ENCODE measurements at regions not wholly inside any gene's neighbourhood (a gene's known extent, or its start where the extent isn't known, plus 50 kb on each side); places are given as distances from the start of the nearest gene placed in this dataset.

DNA sequence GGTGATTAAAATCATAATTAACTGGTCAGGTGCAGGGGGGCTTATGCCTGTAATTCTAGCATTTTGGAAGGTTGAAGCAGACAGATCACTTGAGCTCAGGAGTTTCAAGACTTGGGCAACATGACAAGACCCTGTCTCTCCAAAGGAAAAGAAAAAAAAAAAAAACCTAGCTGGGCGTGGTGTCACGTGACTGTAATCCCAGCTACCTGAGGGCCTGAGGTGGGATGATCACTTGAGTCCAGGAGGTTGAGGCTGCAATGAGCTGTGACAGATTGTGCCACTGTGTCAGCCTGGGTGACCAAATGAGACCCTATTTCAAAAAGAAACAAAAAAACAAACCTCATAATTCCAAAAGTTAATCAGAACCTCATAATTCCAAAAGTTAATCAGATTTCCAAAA, 505.5 kb downstream of the CDH8 start:
- intact Hi-C loops (cut with micrococcal nuclease): no loop called here
- Histone ChIP-seq H3K27me3 (ENCODE audit: insufficient read depth, low read length) (no peaks in the 10 kb centered on the region), H3K9me3 (ENCODE audit: control insufficient read depth in 1 of 2, low read length in 2 of 2) (no peaks in the 10 kb centered on the region), H3K27ac (ENCODE audit: low read depth, low read length) (no peak overlapping the region), H3K4me1 (ENCODE audit: insufficient read depth, low read length) (no peaks in the 10 kb centered on the region), H3K36me3 (ENCODE audit: insufficient read depth, low read length) (no peaks in the 10 kb centered on the region), H3K4me3 (ENCODE audit: low read length in 2 of 2) (no peak overlapping the region)
- H3K27ac Mint-ChIP-seq: no peak overlapping the region
- POLR2A ChIA-PET (ENCODE audit: partially characterized antibody): no interaction called here
- H3K9me3 Mint-ChIP-seq: peaks cover 3 to 43% (median 32%) of the 10 kb centered on the region in 8 donors
- no peaks in the 10 kb centered on the region for H3K27me3 Mint-ChIP-seq
- H3K4me3 Mint-ChIP-seq: no peak overlapping the region
- H3K4me1 Mint-ChIP-seq: no peaks in the 10 kb centered on the region
- CTCF ChIA-PET (ENCODE audit: partially characterized antibody): no interaction called here
- DNase-seq: no peak
- H3K36me3 Mint-ChIP-seq: no peaks in the 10 kb centered on the region

DNA sequence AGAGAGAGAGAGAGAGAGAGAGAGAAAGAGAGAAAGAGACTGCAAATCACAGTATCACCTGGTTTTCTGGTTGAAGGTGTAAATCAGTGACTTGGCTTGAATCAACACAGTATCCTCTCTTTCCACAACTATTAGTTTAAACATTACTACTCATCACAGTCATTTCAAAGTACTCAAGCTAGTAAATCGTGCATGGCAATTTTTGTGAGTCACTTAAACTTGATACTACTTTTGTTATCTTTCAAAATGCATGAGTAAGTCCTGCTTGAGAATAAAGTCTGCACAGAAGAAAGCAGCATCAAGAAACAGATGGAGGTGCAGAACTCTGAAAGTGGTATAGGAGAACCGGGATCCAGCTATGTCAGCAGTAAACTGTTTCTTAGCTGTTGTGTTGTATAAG, 535.4 kb downstream of the CDH8 start:
- DNase-seq: no peak
- no peaks in the 10 kb centered on the region for H3K9me3 ChIP-seq (ENCODE audit: control insufficient read depth in 1 of 2, low read length in 2 of 2)
- H3K4me1 ChIP-seq (ENCODE audit: insufficient read depth, low read length): no peaks in the 10 kb centered on the region
- ChIA-PET POLR2A (ENCODE audit: partially characterized antibody) (no interaction called here), CTCF (ENCODE audit: partially characterized antibody) (no interaction called here)
- H3K4me3 ChIP-seq (ENCODE audit: low read length in 2 of 2): no peak overlapping the region
- H3K27me3 ChIP-seq (ENCODE audit: insufficient read depth, low read length): no peaks in the 10 kb centered on the region
- Mint-ChIP-seq H3K36me3 (no peaks in the 10 kb centered on the region), H3K27me3 (no peaks in the 10 kb centered on the region), H3K27ac (no peak overlapping the region), H3K4me3 (no peak overlapping the region), H3K9me3 (peaks cover 0 to 30% (median 17%) of the 10 kb centered on the region in 8 donors), H3K4me1 (no peaks in the 10 kb centered on the region)
- intact Hi-C loops (cut with micrococcal nuclease): no loop called here
- no peak overlapping the region for H3K27ac ChIP-seq (ENCODE audit: low read depth, low read length)
- H3K36me3 ChIP-seq (ENCODE audit: insufficient read depth, low read length): no peaks in the 10 kb centered on the region

DNA sequence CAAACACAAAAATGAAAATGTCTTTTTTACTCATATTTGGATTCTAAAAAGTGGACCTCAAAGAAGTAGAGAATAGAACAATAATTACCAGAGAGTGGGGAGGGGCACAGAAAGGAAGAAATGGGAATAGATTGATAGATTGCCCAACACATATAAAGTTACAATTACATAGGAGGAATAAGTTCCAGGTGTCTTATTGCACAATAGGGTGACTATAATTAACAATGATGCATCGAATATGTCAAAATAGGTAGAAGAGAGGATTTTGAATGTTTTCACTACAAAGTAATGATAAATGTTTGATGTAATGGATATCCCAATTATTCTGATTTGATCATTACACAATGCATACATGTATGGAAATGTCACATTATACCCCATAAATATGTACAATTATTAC, 556.0 kb downstream of the CDH8 start:
- no peak overlapping the region for H3K4me3 ChIP-seq (ENCODE audit: low read length in 2 of 2)
- no peaks in the 10 kb centered on the region for H3K27me3 ChIP-seq (ENCODE audit: insufficient read depth, low read length)
- Mint-ChIP-seq H3K36me3 (no peaks in the 10 kb centered on the region), H3K27me3 (no peaks in the 10 kb centered on the region), H3K27ac (no peak overlapping the region), H3K4me1 (no peaks in the 10 kb centered on the region), H3K9me3 (peaks cover 6 to 52% (median 24%) of the 10 kb centered on the region in 8 donors), H3K4me3 (no peak overlapping the region)
- H3K4me1 ChIP-seq (ENCODE audit: insufficient read depth, low read length): no peaks in the 10 kb centered on the region
- intact Hi-C loops (cut with micrococcal nuclease): no loop called here
- ChIA-PET POLR2A (ENCODE audit: partially characterized antibody) (no interaction called here), CTCF (ENCODE audit: partially characterized antibody) (no interaction called here)
- no peak overlapping the region for H3K27ac ChIP-seq (ENCODE audit: low read depth, low read length)
- peaks cover 0 to 8% of the 10 kb centered on the region in 2 donors for H3K9me3 ChIP-seq (ENCODE audit: control insufficient read depth in 1 of 2, low read length in 2 of 2)
- DNase-seq: no peak
- H3K36me3 ChIP-seq (ENCODE audit: insufficient read depth, low read length): no peaks in the 10 kb centered on the region

DNA sequence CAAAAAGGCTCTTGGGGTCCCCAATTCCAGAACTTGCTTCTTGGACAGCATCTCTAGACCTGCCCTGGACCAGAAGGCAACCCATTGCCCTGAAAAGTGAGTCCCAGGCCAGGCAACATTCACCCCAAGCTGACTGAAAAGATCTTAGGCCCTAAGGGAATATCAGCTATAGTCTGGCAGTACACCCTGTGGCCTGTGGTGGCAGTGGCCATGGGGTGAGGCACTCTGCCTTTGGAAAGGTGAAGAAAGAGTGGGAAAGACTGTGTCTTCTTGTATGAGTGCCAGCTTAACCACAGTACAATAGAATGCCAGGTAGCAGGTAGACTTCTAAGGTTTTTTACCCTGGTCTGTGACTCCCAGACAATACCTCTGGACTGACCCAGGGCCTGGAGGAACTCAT, 564.5 kb downstream of the CDH8 start:
- DNase-seq: no peak
- intact Hi-C loops (cut with micrococcal nuclease): no loop called here
- POLR2A ChIA-PET (ENCODE audit: partially characterized antibody): no interaction called here
- no peaks in the 10 kb centered on the region for H3K27me3 ChIP-seq (ENCODE audit: insufficient read depth, low read length)
- H3K4me3 ChIP-seq (ENCODE audit: low read length in 2 of 2): no peak overlapping the region
- Mint-ChIP-seq H3K4me3 (no peak overlapping the region), H3K27me3 (no peaks in the 10 kb centered on the region), H3K27ac (no peak overlapping the region), H3K4me1 (no peaks in the 10 kb centered on the region), H3K9me3 (peaks cover 7 to 49% (median 33%) of the 10 kb centered on the region in 8 donors), H3K36me3 (no peaks in the 10 kb centered on the region)
- CTCF ChIA-PET (ENCODE audit: partially characterized antibody): no interaction called here
- no peaks in the 10 kb centered on the region for H3K36me3 ChIP-seq (ENCODE audit: insufficient read depth, low read length)
- peaks cover 0 to 2% of the 10 kb centered on the region in 2 donors for H3K9me3 ChIP-seq (ENCODE audit: control insufficient read depth in 1 of 2, low read length in 2 of 2)
- H3K4me1 ChIP-seq (ENCODE audit: insufficient read depth, low read length): no peaks in the 10 kb centered on the region
- H3K27ac ChIP-seq (ENCODE audit: low read depth, low read length): no peak overlapping the region

DNA sequence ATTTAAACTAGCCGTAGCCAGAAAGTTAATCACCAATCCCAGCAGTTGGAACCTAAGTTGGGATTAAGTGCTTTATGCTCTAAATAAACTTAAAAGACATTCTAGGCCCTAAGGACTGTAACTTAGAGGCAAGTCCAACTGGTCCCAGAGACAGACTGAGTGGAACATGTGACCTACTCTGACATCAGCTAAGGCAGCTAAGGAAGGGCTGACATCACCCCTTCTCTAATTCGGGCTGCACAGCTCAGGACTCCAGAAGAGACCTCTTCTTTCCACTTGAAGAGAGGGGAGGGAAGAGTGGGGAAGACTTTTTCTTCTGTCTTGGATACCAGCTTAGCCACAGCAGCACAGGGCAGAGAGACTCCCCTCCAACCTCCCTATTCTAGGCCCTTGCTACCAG, 565.2 kb downstream of the CDH8 start:
- POLR2A ChIA-PET (ENCODE audit: partially characterized antibody): no interaction called here
- H3K4me3 Mint-ChIP-seq: no peak overlapping the region
- no peak for DNase-seq
- Histone ChIP-seq H3K36me3 (ENCODE audit: insufficient read depth, low read length) (no peaks in the 10 kb centered on the region), H3K4me3 (ENCODE audit: low read length in 2 of 2) (no peak overlapping the region), H3K4me1 (ENCODE audit: insufficient read depth, low read length) (no peaks in the 10 kb centered on the region), H3K9me3 (ENCODE audit: control insufficient read depth in 1 of 2, low read length in 2 of 2) (peaks cover 0 to 1% of the 10 kb centered on the region in 2 donors), H3K27ac (ENCODE audit: low read depth, low read length) (no peak overlapping the region), H3K27me3 (ENCODE audit: insufficient read depth, low read length) (no peaks in the 10 kb centered on the region)
- CTCF ChIA-PET (ENCODE audit: partially characterized antibody): no interaction called here
- H3K27me3 Mint-ChIP-seq: no peaks in the 10 kb centered on the region
- no peak overlapping the region for H3K27ac Mint-ChIP-seq
- intact Hi-C loops (cut with micrococcal nuclease): no loop called here
- H3K36me3 Mint-ChIP-seq: no peaks in the 10 kb centered on the region
- H3K4me1 Mint-ChIP-seq: no peaks in the 10 kb centered on the region
- H3K9me3 Mint-ChIP-seq: peaks cover 5 to 49% (median 36%) of the 10 kb centered on the region in 8 donors

DNA sequence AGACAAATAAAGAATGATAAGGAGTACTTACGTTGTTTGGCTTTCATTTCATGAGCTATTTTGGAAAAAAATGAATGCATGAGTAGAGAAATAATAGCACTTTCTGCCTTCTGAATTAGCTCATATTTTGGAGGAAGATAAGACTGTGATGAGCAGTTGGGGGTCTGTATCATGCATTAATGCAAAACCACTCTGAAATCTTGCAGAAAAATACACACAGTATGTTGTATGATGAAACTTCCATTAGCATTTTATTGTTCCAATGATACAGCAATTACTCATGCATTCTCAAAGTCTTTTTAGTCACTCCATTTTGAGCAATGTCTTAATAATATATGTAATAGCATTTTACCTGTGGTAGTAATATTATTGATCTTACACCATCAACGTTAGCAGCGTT, 571.0 kb downstream of the CDH8 start:
- H3K4me3 Mint-ChIP-seq: no peak overlapping the region

DNA sequence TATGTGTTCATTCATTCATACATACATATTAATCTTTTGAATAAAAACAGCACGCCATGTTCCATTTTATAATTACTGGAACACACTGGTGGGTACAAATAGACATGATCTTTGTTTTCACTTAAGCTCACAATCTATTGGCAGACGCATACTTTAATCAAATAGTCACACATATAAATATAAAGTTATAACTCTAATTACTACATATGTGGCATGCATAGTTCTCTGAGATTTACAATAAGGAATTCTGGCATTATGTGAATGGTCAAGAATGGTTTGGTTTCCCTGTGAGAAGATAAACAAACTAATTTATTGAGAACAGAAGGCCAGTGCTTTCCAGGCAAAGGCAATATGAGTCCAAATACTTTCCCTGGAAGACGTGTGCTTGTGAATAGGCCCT, 576.2 kb downstream of the CDH8 start:
- POLR2A ChIA-PET (ENCODE audit: partially characterized antibody): no interaction called here
- no peaks in the 10 kb centered on the region for H3K27me3 ChIP-seq (ENCODE audit: insufficient read depth, low read length)

More for the DNA sequence above, 571.0 kb downstream of the CDH8 start:
- ChIA-PET CTCF (ENCODE audit: partially characterized antibody) (no interaction called here), POLR2A (ENCODE audit: partially characterized antibody) (no interaction called here)
- Histone ChIP-seq H3K4me1 (ENCODE audit: insufficient read depth, low read length) (no peaks in the 10 kb centered on the region), H3K27me3 (ENCODE audit: insufficient read depth, low read length) (no peaks in the 10 kb centered on the region), H3K27ac (ENCODE audit: low read depth, low read length) (no peak overlapping the region), H3K4me3 (ENCODE audit: low read length in 2 of 2) (no peak overlapping the region), H3K9me3 (ENCODE audit: control insufficient read depth in 1 of 2, low read length in 2 of 2) (peaks cover 0 to 3% of the 10 kb centered on the region in 2 donors), H3K36me3 (ENCODE audit: insufficient read depth, low read length) (no peaks in the 10 kb centered on the region)
- intact Hi-C loops (cut with micrococcal nuclease): no loop called here
- no peak for DNase-seq
- H3K4me1 Mint-ChIP-seq: no peaks in the 10 kb centered on the region
- H3K27ac Mint-ChIP-seq: no peak overlapping the region
- no peaks in the 10 kb centered on the region for H3K27me3 Mint-ChIP-seq
- H3K9me3 Mint-ChIP-seq: peaks cover 5 to 49% (median 31%) of the 10 kb centered on the region in 8 donors
- no peaks in the 10 kb centered on the region for H3K36me3 Mint-ChIP-seq

DNA sequence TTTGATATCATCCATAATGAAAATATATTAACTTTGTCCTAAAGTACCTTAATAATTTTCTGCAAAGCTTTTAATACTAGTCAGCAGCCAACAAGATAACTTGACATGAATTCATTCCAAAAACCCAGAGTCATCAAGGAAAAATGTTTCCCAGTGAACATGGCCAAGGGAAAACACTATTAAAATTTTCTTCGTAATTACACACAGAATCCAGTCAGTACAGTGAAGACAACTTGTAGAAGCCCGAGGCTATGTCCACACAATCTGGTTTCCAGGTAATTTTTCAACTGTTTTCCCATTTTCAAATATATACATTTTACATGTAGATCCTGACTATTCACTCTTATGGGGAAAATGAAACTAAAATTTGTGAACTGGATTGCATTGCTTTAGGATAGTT, 600.9 kb downstream of the CDH8 start:
- H3K4me3 Mint-ChIP-seq: no peak overlapping the region
- no peaks in the 10 kb centered on the region for H3K4me1 Mint-ChIP-seq
- no peaks in the 10 kb centered on the region for H3K27me3 Mint-ChIP-seq
- POLR2A ChIA-PET (ENCODE audit: partially characterized antibody): no interaction called here
- no peak overlapping the region for H3K27ac ChIP-seq (ENCODE audit: low read depth, low read length)
- no peaks in the 10 kb centered on the region for H3K36me3 ChIP-seq (ENCODE audit: insufficient read depth, low read length)
- no peak for DNase-seq
- no peaks in the 10 kb centered on the region for H3K36me3 Mint-ChIP-seq
- H3K4me3 ChIP-seq (ENCODE audit: low read length in 2 of 2): no peak overlapping the region
- no peaks in the 10 kb centered on the region for H3K27me3 ChIP-seq (ENCODE audit: insufficient read depth, low read length)
- intact Hi-C loops (cut with micrococcal nuclease): no loop called here
- H3K4me1 ChIP-seq (ENCODE audit: insufficient read depth, low read length): no peaks in the 10 kb centered on the region
- CTCF ChIA-PET (ENCODE audit: partially characterized antibody): no interaction called here
- peaks cover 0 to 41% (median 22%) of the 10 kb centered on the region in 8 donors for H3K9me3 Mint-ChIP-seq
- no peaks in the 10 kb centered on the region for H3K9me3 ChIP-seq (ENCODE audit: control insufficient read depth in 1 of 2, low read length in 2 of 2)
- H3K27ac Mint-ChIP-seq: no peak overlapping the region

More for the DNA sequence above, 576.2 kb downstream of the CDH8 start:
- CTCF ChIA-PET (ENCODE audit: partially characterized antibody): no interaction called here
- Mint-ChIP-seq H3K4me3 (no peak overlapping the region), H3K27ac (no peak overlapping the region), H3K36me3 (no peaks in the 10 kb centered on the region), H3K27me3 (no peaks in the 10 kb centered on the region), H3K9me3 (peaks cover 2 to 50% (median 39%) of the 10 kb centered on the region in 8 donors), H3K4me1 (no peaks in the 10 kb centered on the region)
- no peak for DNase-seq
- no peak overlapping the region for H3K27ac ChIP-seq (ENCODE audit: low read depth, low read length)
- intact Hi-C loops (cut with micrococcal nuclease): no loop called here
- no peaks in the 10 kb centered on the region for H3K36me3 ChIP-seq (ENCODE audit: insufficient read depth, low read length)
- no peak overlapping the region for H3K4me3 ChIP-seq (ENCODE audit: low read length in 2 of 2)
- no peaks in the 10 kb centered on the region for H3K9me3 ChIP-seq (ENCODE audit: control insufficient read depth in 1 of 2, low read length in 2 of 2)
- H3K4me1 ChIP-seq (ENCODE audit: insufficient read depth, low read length): no peaks in the 10 kb centered on the region

Data from CD4-positive, alpha-beta memory T cell (primary cell).